Right atrium auricular region (tissue), 2 donors: ENCODE measurements at regions not wholly inside any gene's neighbourhood (a gene's known extent, or its start where the extent isn't known, plus 50 kb on each side); places are given as distances from the start of the nearest gene placed in this dataset.

ENCODE experiments used
- DNase-seq: peaks from one replicate; pipeline ENCODE4 v3.0.0-alpha.2; 2019; ENCODE audit warnings: low spot score
- H3K27ac ChIP-seq, 2 donors: fragments of 200-600 bp; sonication (generic); 1 replicate in 1 of 2; 2 replicates in 1 of 2; pipeline ENCODE4 v1.5.1; 2016 to 2019
- H3K27me3 ChIP-seq, 2 donors: fragments of 200-600 bp; sonication (generic); one replicate each; pipeline versions ENCODE4 v1.5.1 to v1.6.0; 2017 to 2019
- H3K36me3 ChIP-seq: fragments of 200-600 bp; sonication (generic); one replicate; pipeline ENCODE4 v1.5.1; 2016
- H3K4me1 ChIP-seq, 2 donors: fragments of 200-600 bp; sonication (generic); one replicate each; pipeline versions ENCODE4 v1.5.1 to v1.6.0; 2017 to 2019
- H3K4me3 ChIP-seq, 2 donors: fragments of 200-600 bp; sonication (generic); 1 replicate in 1 of 2; 2 replicates in 1 of 2; pipeline ENCODE4 v1.5.1; 2017 to 2019; ENCODE audit warnings: mild to moderate bottlenecking in 1 of 2, moderate library complexity in 1 of 2
- H3K9me3 ChIP-seq, 2 donors: fragments of 200-600 bp; sonication (generic); one replicate each; pipeline ENCODE4 v1.5.1; 2019
- CTCF ChIP-seq, 2 donors: fragments of 200-600 bp; sonication (generic); IDR thresholded peaks; one replicate each; pipeline ENCODE4 v1.5.1; 2019; ENCODE audit warnings: antibody characterized with exemption in 2 of 2

- no peaks in the 10 kb centered on the region for H3K9me3 ChIP-seq
- DNase-seq = no peak
- H3K4me1 ChIP-seq = peaks cover 0 to 7% of the 10 kb centered on the region in 2 donors
- H3K27me3 ChIP-seq = no peaks in the 10 kb centered on the region
- no peaks in the 10 kb centered on the region for H3K36me3 ChIP-seq
- H3K27ac ChIP-seq = no peak overlapping the region
- no peak overlapping the region for H3K4me3 ChIP-seq
- TF ChIP-seq CTCF (IDR thresholded peaks at IDR 0.05) = no peak
These were observed 350.8 kb downstream of the GADD45G start for GRCh38 chr9:89955626-89956025.

GRCh38 chr9:89956331-89956730 lies 351.5 kb downstream of the GADD45G start:
- TF ChIP-seq CTCF (IDR thresholded peaks at IDR 0.05) = no peak
- no peaks in the 10 kb centered on the region for H3K9me3 ChIP-seq
- H3K27ac ChIP-seq = no peak overlapping the region
- no peak for DNase-seq
- H3K27me3 ChIP-seq = no peaks in the 10 kb centered on the region
- peaks cover 0 to 7% of the 10 kb centered on the region in 2 donors for H3K4me1 ChIP-seq
- H3K36me3 ChIP-seq = no peaks in the 10 kb centered on the region
- no peak overlapping the region for H3K4me3 ChIP-seq

DNA sequence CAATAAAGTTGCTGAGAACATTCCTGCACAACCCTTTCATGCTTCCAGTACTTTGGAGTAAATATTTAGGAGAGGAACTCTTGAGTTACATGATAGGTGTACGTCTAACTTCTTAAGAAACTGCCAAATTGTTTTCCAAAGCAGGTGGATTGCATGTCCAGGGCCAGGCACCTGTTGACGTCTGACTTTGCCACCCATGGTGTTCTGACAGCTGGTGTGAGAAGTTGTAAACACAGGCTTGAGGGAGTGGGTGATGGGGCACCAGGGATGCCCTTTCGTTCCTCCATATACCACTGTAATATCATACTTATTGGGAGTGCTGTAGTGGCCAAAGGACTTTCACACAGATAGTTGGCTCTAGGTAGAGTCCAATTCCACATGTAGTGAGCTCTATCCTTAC lies 352.1 kb downstream of the GADD45G start:
- Histone ChIP-seq H3K36me3 (no peaks in the 10 kb centered on the region), H3K4me3 (no peak overlapping the region), H3K4me1 (peaks cover 0 to 7% of the 10 kb centered on the region in 2 donors), H3K9me3 (no peaks in the 10 kb centered on the region), H3K27me3 (no peaks in the 10 kb centered on the region), H3K27ac (no peak overlapping the region)
- TF ChIP-seq CTCF (IDR thresholded peaks at IDR 0.05) = no peak
- no peak for DNase-seq

- H3K36me3 ChIP-seq = no peaks in the 10 kb centered on the region
These were observed 353.3 kb downstream of the GADD45G start for GRCh38 chr9:89958086-89958485.

GRCh38 chr9:89961616-89962341 lies 357.0 kb downstream of the GADD45G start:
- Histone ChIP-seq H3K36me3 (no peaks in the 10 kb centered on the region), H3K4me3 (peak overlapping the region in 1 of 2 donors; percentile 2), H3K27ac (no peak overlapping the region), H3K4me1 (no peaks in the 10 kb centered on the region), H3K9me3 (no peaks in the 10 kb centered on the region), H3K27me3 (no peaks in the 10 kb centered on the region)
- no peak for DNase-seq
- TF ChIP-seq CTCF (IDR thresholded peaks at IDR 0.05) = no peak

More at GRCh38 chr9:89958086-89958485, 353.3 kb downstream of the GADD45G start:
- Histone ChIP-seq H3K4me1 (peaks cover 0 to 7% of the 10 kb centered on the region in 2 donors), H3K4me3 (no peak overlapping the region), H3K27me3 (no peaks in the 10 kb centered on the region), H3K9me3 (no peaks in the 10 kb centered on the region), H3K27ac (no peak overlapping the region)
- no peak for DNase-seq
- no peak for TF ChIP-seq CTCF (IDR thresholded peaks at IDR 0.05)

- H3K9me3 ChIP-seq = no peaks in the 10 kb centered on the region
These were observed 358.5 kb downstream of the GADD45G start for GRCh38 chr9:89963280-89963679.

More at GRCh38 chr9:89963280-89963679, 358.5 kb downstream of the GADD45G start:
- H3K27me3 ChIP-seq = no peaks in the 10 kb centered on the region
- no peak overlapping the region for H3K4me3 ChIP-seq
- no peaks in the 10 kb centered on the region for H3K4me1 ChIP-seq
- DNase-seq = no peak
- no peak overlapping the region for H3K27ac ChIP-seq
- H3K36me3 ChIP-seq = no peaks in the 10 kb centered on the region
- no peak for TF ChIP-seq CTCF (IDR thresholded peaks at IDR 0.05)
